A549 (cell line): ENCODE measurements at regions not wholly inside any gene's neighbourhood (a gene's known extent, or its start where the extent isn't known, plus 50 kb on each side); places are given as distances from the start of the nearest gene placed in this dataset.

Experiments used
- HMGXB4 ChIP-seq: fragments of 250-450 bp; sonication (Bioruptor Pico); IDR thresholded peaks from 2 replicates; pipeline ENCODE4 v1.5.0; 2021; ENCODE audit warnings: mild to moderate bottlenecking, moderate library complexity, borderline replicate concordance
- JUN ChIP-seq, 2 experiments: fragments of >200 bp; sonication (Bioruptor Twin); formaldehyde crosslinking; IDR thresholded peaks; 2 replicates in 1 of 2; 3 replicates in 1 of 2; pipeline ENCODE4 v1.6.1; 2016 to 2017
- JUNB ChIP-seq: fragments of >200 bp; sonication (Bioruptor Twin); formaldehyde crosslinking; IDR thresholded peaks from 2 replicates; pipeline ENCODE4 v1.6.1; 2016
- MYC ChIP-seq: IDR thresholded peaks from 2 replicates; pipeline ENCODE4 v1.6.1; 2012; ENCODE audit warnings: mild to moderate bottlenecking, inconsistent platforms, low read length, improper control_type of control experiment, borderline replicate concordance
- NPAS2 ChIP-seq: fragments of 250-450 bp; sonication (Bioruptor Pico); IDR thresholded peaks from 2 replicates; pipeline ENCODE4 v1.8.0; 2022; ENCODE audit warnings: mild to moderate bottlenecking, moderate library complexity, borderline replicate concordance
- PHF8 ChIP-seq: fragments of 200-600 bp; sonication (generic); IDR thresholded peaks from 2 replicates; pipeline ENCODE4 v1.6.1; 2016; ENCODE audit warnings: low read depth, mild to moderate bottlenecking, antibody characterized with exemption, moderate library complexity, borderline replicate concordance
- POLR2A ChIP-seq: IDR thresholded peaks from 2 replicates; pipeline ENCODE4 v1.6.1; 2012; ENCODE audit warnings: mild to moderate bottlenecking, low read length
- RAD21 ChIP-seq, 2 experiments: fragments of >200 bp in 1 of 2; sonication (Bioruptor Twin) in 1 of 2; formaldehyde crosslinking in 1 of 2; IDR thresholded peaks in 1 of 2; conservative IDR thresholded peaks in 1 of 2; 2 replicates in 1 of 2; 3 replicates in 1 of 2; pipeline ENCODE4 v1.6.1; 2012 to 2018; ENCODE audit warnings: inconsistent platforms in 1 of 2
- RCOR1 ChIP-seq: fragments of 150-350 bp; IDR thresholded peaks from 2 replicates; pipeline ENCODE4 v1.6.1; 2014; ENCODE audit warnings: antibody characterized with exemption, low read length, low read depth
- RFX5 ChIP-seq: fragments of 450-650 bp; IDR thresholded peaks from 2 replicates; pipeline ENCODE4 v1.7.1; 2014; ENCODE audit warnings: antibody characterized with exemption, mild to moderate bottlenecking, moderate library complexity
- TFCP2L1 ChIP-seq: fragments of 250-450 bp; sonication (Bioruptor Pico); IDR thresholded peaks from 2 replicates; pipeline ENCODE4 v1.5.0; 2021; ENCODE audit warnings: mild to moderate bottlenecking
- USF2 ChIP-seq: fragments of 450-650 bp; IDR thresholded peaks from 2 replicates; pipeline ENCODE4 v1.6.1; 2014; ENCODE audit warnings: antibody characterized with exemption
- TF ChIP-seq, protein P1 (sequence below): fragments of >200 bp; sonication (Bioruptor Twin); formaldehyde crosslinking; IDR thresholded peaks from 3 replicates; pipeline ENCODE4 v1.5.1; 2016
- TF ChIP-seq, protein P2 (sequence below): fragments of >200 bp; sonication (Bioruptor Twin); formaldehyde crosslinking; IDR thresholded peaks from 3 replicates; pipeline ENCODE4 v1.6.1; 2016

GRCh38 chr12:114291389-114292060 is 114.4 kb downstream of the TBX5 start:
- TF ChIP-seq, protein P1, sequence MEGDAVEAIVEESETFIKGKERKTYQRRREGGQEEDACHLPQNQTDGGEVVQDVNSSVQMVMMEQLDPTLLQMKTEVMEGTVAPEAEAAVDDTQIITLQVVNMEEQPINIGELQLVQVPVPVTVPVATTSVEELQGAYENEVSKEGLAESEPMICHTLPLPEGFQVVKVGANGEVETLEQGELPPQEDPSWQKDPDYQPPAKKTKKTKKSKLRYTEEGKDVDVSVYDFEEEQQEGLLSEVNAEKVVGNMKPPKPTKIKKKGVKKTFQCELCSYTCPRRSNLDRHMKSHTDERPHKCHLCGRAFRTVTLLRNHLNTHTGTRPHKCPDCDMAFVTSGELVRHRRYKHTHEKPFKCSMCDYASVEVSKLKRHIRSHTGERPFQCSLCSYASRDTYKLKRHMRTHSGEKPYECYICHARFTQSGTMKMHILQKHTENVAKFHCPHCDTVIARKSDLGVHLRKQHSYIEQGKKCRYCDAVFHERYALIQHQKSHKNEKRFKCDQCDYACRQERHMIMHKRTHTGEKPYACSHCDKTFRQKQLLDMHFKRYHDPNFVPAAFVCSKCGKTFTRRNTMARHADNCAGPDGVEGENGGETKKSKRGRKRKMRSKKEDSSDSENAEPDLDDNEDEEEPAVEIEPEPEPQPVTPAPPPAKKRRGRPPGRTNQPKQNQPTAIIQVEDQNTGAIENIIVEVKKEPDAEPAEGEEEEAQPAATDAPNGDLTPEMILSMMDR = no peak
- TF ChIP-seq RFX5 (no peak), RAD21 (conservative IDR thresholded peaks at IDR 0.05 in 1 of 2, IDR thresholded peaks at IDR 0.05 in 1 of 2) (no peak), PHF8 (no peak), POLR2A (no peak), JUNB (no peak), RCOR1 (no peak), USF2 (no peak), JUN (IDR thresholded peaks at IDR 0.05) (no peak), NPAS2 (CRISPR knock-in tag) (no peak), MYC (no peak), HMGXB4 (CRISPR knock-in tag) (no peak), TFCP2L1 (CRISPR knock-in tag) (no peak)
- TF ChIP-seq, protein P2, sequence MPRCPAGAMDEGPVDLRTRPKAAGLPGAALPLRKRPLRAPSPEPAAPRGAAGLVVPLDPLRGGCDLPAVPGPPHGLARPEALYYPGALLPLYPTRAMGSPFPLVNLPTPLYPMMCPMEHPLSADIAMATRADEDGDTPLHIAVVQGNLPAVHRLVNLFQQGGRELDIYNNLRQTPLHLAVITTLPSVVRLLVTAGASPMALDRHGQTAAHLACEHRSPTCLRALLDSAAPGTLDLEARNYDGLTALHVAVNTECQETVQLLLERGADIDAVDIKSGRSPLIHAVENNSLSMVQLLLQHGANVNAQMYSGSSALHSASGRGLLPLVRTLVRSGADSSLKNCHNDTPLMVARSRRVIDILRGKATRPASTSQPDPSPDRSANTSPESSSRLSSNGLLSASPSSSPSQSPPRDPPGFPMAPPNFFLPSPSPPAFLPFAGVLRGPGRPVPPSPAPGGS = no peak
